ENCODE measurements at regions not wholly inside any gene's neighbourhood (a gene's known extent, or its start where the extent isn't known, plus 50 kb on each side); places are given as distances from the start of the nearest gene placed in this dataset.

DNA sequence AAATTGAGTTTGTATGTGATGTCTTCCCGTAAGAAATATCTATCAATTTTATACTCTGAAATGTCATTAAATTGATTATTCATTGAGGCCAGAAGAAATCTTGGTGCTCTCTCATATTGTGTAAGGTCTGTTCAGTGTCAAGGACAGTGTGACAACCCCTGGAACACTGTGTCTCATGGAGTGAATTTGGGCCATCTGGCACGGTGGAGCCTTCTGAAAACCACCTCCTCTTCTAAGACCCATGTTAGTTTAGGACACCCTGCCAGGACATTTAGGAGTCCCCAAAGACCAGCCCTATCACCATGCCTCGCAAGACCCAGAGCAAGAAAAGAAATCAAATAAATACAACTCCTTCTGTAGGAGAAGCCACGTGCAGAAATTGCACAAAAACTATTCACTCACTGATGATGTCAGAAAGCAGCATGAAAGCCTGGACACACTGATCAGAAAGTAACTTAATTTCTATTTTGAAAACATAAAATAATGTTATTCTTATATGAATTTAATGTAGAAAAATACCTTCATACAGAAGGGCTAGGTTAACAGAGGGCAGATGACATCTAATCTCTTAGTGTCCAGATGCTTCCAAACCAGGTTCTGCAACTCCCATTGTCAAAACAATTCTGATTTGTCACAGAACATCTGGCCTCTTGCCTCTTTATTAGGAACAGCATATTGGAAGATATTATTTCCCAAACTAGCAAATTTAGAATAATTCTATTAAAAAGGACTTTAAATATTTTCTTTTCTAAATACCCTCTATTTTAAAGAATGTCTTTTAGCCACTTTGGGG is 298.8 kb downstream of the NR2F1-AS1 start:
- Histone ChIP-seq H3K4me3 (replicated peaks in 1 of 3; ENCODE audit: insufficient read depth in 1 of 3, low read depth in 1 of 3, low read length in 3 of 3) (no peak overlapping the region), H3K9ac (replicated peaks; ENCODE audit: extremely low read depth, insufficient read depth, low read length) (no peak overlapping the region), H3K4me2 (ENCODE audit: insufficient read depth, low read length) (no peak overlapping the region), H2AFZ (ENCODE audit: low read depth, low read length) (no peak overlapping the region), H3K4me1 (ENCODE audit: control insufficient read depth, extremely low read depth, insufficient read depth, low read length) (peaks cover 11% of the 10 kb centered on the region), H3K27ac (ENCODE audit: insufficient read depth, low read depth, low read length) (no peak overlapping the region), H3K9me3 (replicated peaks; ENCODE audit: control insufficient read depth, insufficient read depth, low read length) (no peaks in the 10 kb centered on the region), H3K9me1 (replicated peaks; ENCODE audit: control insufficient read depth, extremely low read depth, insufficient read depth, low read length) (no peaks in the 10 kb centered on the region), H3K36me3 (ENCODE audit: control insufficient read depth in 2 of 2, extremely low read depth in 1 of 2, insufficient read depth in 2 of 2, low read length in 2 of 2) (no peaks in the 10 kb centered on the region), H4K20me1 (replicated peaks; ENCODE audit: control insufficient read depth, extremely low read depth, insufficient read depth, low read length) (no peaks in the 10 kb centered on the region), H3K79me2 (ENCODE audit: control insufficient read depth, insufficient read depth, low read length) (no peaks in the 10 kb centered on the region), H3K27me3 (ENCODE audit: control insufficient read depth in 2 of 2, insufficient read depth in 2 of 2, low read length in 2 of 2) (no peaks in the 10 kb centered on the region)
- CTCF ChIA-PET: no interaction called here
- FAIRE-seq (no peak), DNase-seq (ENCODE audit: low read depth, low spot score) (no peak)
- POLR2A ChIA-PET: no interaction called here
- intact Hi-C loops (cut with micrococcal nuclease) (no loop called here), dilution Hi-C loops (cut with MboI; ENCODE audit: extremely low pct_ligation_motif_present, low sequenced_read_pairs) (no loop called here)
- no peak for TF ChIP-seq FOS (IDR thresholded peaks at IDR 0.05; ENCODE audit: borderline replicate concordance, insufficient read depth, low read length)
- TF ChIP-seq POLR2A (IDR thresholded peaks at IDR 0.05; ENCODE audit: low read depth, low read length): no peak
- no peak for TF ChIP-seq GATA2 (IDR thresholded peaks at IDR 0.05; ENCODE audit: insufficient read depth, insufficient read length, low read depth, low read length)
- TF ChIP-seq, protein P1, sequence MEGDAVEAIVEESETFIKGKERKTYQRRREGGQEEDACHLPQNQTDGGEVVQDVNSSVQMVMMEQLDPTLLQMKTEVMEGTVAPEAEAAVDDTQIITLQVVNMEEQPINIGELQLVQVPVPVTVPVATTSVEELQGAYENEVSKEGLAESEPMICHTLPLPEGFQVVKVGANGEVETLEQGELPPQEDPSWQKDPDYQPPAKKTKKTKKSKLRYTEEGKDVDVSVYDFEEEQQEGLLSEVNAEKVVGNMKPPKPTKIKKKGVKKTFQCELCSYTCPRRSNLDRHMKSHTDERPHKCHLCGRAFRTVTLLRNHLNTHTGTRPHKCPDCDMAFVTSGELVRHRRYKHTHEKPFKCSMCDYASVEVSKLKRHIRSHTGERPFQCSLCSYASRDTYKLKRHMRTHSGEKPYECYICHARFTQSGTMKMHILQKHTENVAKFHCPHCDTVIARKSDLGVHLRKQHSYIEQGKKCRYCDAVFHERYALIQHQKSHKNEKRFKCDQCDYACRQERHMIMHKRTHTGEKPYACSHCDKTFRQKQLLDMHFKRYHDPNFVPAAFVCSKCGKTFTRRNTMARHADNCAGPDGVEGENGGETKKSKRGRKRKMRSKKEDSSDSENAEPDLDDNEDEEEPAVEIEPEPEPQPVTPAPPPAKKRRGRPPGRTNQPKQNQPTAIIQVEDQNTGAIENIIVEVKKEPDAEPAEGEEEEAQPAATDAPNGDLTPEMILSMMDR (IDR thresholded peaks at IDR 0.05; ENCODE audit: extremely low read depth in 1 of 2, insufficient read depth in 1 of 2, low read depth in 1 of 2, low read length in 2 of 2): no peak
- TF ChIP-seq, protein P2, sequence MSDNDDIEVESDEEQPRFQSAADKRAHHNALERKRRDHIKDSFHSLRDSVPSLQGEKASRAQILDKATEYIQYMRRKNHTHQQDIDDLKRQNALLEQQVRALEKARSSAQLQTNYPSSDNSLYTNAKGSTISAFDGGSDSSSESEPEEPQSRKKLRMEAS (IDR thresholded peaks at IDR 0.05; ENCODE audit: insufficient read depth, insufficient read length): no peak
- TF ChIP-seq POLR2AphosphoS5 (IDR thresholded peaks at IDR 0.05; ENCODE audit: insufficient read depth, low read depth, low read length): no peak
- TF ChIP-seq EZH2 (IDR thresholded peaks at IDR 0.05; ENCODE audit: borderline replicate concordance, low read depth, low read length, severe bottlenecking): no peak
- TF ChIP-seq MYC (IDR thresholded peaks at IDR 0.05; ENCODE audit: low read depth, low read length): no peak
- BruUV-seq (replicated peaks): no TSS peak

Measured in endothelial cell of umbilical vein (primary cell).